NCI-H1436 (cell line): ENCODE measurements at regions not wholly inside any gene's neighbourhood (a gene's known extent, or its start where the extent isn't known, plus 50 kb on each side); places are given as distances from the start of the nearest gene placed in this dataset.
"Not testable (repeated sequence)": the region's sequence is repeated elsewhere in the genome, so short reads cannot be mapped to it uniquely, and the experiment has no call there.

Experiments
- DNase-seq: peaks from one replicate; lab custom pipeline; 2025; lab: John Stamatoyannopoulos, UW

DNA sequence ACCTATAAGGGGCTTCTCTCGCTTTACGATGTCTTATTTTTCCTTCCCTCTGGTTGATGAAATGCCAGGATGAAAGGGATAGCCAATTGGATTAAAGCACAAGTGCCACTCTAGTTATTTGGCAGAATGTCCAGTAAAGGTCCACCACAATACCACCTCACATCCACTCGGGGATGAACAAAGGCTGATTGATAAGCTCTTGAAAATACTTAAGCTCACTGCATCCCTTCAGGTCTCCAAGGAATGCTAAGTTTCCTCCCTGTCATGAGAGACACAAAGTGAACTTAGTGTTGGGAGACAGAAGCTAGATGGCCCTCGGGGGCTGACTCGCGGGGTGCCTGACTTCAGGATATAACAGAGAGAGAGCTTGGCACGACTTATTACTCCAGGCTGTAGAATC is 185.9 kb upstream of the ZNF644 start:
- DNase-seq, result not testable (repeated sequence)

DNA sequence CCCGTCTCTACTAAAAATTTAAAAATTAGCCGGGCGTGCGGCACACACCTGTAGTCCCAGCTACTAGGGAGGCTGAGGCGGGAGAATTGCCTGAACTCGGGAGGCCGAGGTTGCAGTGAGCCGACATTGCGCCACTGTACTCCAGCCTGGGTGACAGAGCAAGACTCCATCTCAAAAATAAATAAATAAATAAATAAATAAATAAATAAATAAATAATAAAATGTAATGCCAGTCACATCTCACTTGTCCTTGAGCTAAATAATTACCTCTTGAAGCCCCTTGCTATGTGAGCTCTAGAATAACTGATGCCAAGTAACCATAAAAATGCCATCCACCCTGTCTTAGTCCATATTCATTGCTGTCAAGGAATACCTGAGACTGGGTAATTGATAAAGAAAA is 182.3 kb upstream of the ZNF644 start:
- not testable (repeated sequence) for DNase-seq

DNA sequence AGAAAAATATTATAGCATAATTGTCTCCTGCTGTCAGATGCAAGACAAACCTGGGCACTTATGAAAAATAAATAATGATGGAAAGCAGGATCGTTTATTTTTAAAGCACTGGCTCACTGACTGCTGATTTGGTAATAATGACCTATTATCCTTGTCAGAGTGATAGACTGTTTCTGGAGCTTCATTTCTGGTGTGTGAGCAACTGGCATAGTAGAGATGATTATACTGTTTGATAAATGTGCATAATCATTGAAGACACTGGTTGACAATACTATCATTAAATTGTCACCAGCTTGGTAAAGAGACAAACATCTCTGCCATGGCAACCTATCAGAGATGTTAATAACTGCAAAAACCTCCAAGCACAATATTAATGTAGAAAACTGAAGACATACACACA is 179.9 kb upstream of the ZNF644 start:
- DNase-seq, result no peak

DNA sequence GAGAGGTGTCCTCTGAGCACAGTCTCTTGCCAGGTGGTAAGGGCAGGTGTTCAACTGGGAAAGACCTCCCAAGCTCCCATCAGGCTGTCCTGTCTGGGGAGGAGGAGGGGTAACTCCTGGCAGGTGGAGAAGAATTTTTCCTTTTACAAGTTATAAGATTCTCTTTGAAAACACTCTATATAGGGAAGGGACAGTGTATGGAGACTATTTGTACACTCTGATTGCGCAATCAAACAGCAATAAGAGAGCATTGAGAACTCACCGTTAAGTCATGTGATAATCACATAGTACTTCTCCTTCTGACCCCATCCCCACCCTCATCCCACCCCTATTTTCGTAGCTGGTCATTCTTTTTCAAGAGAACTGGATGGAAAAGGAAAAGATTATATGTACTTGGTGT is 179.3 kb upstream of the ZNF644 start:
- no peak for DNase-seq

DNA sequence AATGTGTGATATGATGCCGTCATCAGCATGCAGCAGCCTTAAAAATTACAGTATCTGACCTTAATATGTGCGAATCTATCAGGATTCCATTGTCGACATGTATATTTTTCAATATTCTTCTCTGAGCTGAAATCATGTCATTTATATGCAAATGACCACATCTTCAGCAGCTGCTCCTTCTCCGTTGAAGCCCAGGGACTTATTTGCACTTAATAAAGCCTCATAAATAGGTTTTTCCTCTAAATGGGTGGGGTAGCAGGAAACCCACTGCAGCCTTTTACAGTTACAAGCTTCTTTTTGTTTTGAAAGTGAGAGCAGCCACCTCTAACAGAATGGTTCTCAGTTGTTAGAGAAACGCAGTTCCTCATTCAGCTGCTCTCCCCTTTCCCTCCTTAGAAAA is 178.8 kb upstream of the ZNF644 start:
- no peak for DNase-seq

DNA sequence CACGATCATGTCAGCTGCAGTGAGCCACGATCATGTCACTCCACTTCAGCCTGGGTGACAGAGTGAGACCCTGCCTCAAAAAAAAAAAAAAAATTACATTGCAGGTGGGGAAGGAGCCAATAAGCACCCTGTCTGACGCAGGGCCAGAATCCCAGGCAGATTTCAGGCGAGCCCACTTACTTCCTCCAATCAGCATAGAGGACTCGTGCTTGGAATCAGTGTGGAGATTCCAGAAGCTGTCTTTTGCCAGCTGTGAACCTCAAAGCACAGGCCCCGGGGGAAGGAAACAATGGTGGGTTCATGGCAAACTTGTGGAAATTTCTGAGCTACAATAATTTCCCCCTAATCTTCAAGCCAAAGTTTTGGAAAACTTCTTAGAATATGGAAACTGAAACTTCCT is 178.2 kb upstream of the ZNF644 start:
- DNase-seq, result no peak

DNA sequence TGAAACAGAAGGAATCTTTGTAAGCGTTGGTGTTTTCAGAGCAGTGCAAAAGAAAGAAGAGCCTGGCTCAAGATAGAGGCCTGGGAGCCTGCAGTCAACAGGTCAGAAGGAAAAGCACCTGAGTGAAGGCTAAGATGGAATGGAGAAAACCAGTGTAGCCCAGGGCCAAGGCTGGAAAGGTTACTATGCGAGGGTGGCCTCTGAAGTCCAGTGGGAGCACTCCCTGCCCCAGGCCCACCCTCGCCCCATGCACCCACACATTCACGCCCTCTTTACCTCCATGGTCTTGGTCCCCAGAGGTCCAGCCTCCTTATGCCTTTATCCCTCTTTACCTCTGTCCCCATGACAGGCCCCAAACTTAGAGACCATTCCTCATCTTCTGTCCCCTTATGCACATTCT is 169.2 kb upstream of the ZNF644 start:
- DNase-seq, result no peak

DNA sequence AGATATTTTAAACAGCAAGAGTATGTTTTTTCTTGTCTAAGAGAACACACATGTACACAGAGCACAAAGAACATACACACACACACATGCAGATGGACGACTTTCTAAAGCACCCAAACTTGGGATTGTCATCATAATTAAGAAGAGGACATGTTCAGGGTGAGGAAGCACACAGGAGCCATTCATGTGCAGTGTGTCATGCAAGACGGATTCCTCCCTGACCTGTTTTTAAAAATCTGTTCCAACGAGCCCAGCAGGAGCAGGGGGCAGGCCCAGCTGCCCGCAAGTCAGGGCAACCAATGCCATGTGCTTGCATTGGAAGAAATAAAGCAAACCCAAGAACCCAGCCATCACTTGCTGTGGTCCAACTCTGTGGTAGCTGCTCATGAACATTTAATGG is 167.3 kb upstream of the ZNF644 start:
- no peak for DNase-seq

DNA sequence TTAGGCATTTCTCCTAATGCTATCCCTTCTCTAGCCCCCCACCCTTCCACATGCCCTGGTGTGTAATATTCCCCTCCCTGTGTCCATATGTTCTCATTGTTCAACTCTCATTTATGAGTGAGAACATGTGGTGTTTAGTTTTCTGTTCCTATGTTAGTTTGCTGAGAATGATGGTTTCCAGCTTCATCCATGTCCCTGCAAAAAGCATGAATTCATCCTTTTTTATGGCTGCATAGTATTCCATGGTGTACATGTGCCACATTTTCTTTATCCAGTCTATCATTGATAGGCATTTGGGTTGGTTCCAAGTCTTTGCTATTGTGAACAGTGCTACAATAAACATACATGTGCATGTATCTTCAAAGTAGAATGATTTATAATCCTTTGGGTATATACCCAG is 161.0 kb upstream of the ZNF644 start:
- DNase-seq, result not testable (repeated sequence)

DNA sequence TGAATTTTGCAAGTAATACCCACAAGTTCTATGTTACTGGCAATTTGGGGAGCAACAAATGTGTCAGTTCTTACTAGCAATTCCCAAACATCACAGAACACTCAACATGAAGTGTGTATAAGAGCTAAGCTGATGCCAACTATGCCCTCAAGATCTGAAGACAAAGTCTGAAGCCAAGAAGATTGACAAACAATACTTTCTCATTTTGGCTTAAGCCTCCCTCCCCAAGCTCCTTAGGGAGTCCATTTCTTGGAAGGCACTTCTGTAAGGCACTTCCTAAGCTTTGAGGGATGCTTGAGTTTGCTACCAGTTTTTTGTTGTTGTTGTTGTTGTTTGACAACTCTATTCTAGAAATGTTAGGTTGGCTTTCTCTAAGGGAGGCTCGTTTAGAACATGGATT is 154.4 kb upstream of the ZNF644 start:
- no peak for DNase-seq

DNA sequence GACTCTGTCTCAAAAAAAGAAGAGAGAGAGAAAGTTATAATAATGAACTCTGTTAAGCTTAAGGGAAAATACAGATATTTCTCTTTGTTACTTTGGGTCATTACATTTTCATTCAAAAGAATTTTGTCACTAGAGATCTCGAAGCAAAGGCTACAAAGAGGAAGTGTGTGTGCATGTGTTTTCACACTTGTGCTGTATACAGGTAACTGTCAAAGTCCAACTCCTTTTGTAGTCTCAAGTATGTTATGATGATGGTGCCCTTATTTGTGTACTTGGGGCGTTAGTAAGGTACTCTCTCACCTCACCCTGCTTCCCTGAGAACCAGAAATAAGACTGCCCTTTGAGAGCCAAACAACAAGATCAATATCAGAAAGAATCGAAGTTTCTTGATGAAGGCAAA is 152.9 kb upstream of the ZNF644 start:
- no peak for DNase-seq

DNA sequence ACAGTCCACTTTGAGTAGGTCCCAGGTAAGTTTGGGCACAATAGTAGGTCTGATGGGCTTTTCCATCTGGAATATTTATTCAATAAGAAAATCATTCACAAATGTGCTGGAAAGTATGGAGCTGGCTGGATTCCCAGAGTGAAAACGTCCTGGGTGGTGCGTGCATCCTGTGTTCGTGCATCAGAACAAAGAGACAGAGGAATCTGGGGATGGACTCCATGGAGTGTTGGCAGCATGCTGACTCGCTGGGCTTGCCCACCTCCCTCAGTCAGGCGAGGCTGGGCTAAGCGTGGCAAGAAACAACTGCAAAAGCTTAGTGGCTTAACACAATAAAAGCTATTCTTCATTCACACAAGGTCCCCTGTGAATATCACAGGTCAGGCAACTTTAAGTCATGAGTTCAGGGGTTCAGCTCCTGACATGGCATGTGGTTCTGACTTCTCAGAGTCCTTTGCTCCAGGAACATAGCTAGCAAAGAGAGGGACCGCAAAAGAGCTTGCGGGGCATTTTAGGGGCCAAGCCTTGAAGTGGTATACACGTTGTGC is 151.6 kb upstream of the ZNF644 start:
- DNase-seq, result no peak

DNA sequence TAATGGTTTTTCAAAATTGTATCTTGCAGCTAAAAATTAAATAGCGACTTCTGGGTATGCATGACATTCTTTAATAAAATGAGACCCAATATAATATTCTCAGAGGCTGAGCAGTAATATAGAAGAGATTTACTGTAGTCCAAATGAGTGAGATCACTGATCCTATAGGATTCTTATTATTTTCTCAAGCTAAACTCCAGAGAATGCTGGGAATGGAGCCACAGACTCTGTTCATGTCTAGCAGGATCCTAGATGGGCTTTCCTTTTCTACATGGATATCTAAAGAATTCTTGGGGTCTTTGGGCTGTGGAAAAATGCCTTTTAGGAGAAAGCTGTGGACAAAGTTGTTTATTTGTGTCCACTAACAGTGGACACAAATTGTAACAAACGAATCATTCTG is 150.7 kb upstream of the ZNF644 start:
- no peak for DNase-seq

DNA sequence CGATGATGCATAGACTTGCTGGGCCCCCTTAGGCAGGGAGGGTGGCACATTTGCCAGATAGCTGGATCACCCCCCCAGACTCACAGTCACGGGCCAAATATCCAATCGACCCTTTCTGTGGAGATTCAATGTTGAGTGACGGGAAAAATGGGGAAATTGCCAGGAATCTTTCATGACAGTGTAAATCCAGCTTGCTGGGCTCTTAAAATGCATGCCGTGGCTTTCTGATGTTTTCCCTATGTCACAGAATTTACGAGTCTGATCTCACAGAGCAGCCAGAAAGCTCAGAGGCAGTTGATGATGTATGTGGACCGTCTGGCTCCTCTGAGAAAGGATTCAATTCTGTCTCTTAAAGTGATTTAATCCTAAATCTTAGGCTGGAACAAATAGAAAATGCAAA is 150.1 kb upstream of the ZNF644 start:
- no peak for DNase-seq

DNA sequence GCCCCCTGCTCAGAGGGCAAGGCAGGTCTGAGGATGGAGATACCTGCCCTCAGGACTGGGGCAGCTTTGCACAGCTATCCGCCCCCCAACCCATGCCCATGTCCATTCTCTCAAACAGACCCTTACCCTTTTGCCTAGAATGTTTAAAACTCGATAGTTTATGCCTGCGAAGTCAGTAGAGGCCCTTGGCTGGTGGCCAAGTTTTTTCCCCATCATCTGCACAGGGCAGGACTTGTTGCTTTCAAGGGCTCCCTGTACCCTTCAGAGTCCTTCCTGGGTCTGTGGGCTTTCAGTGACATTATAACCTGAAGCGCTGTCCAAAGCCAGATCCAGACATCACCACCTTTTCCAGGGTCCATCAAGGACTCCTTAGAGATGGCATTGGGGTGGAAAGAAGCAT is 148.7 kb upstream of the ZNF644 start:
- no peak for DNase-seq

DNA sequence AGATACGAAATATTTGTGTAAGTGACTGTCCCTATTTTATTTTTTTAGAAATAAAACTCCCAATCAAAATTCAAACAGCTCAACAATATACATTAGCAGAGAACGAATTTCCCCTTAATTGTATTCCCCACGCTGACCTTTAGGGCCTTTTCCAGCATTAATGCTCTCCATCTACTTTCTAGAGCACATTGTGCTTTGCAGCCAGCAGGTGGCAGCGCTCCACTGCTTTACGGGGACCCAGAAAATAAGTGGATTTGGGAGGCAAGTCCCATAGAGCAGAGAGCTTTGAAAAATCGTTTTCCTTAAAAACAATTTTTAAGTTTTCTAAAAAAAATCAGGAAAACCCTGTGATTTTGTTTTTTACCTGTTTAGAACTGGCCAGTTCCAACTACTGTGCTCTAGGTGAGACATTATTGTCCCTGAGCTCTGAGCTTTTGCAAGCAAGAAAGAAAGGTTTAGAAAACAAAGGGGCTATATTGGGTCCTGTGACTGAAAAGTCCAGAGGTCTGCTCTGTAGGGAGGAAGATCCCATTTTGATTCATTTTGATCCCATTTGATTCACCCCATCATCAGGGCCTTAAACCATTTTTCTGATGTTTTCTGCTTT is 144.4 kb upstream of the ZNF644 start:
- peak; percentile 59 for DNase-seq

DNA sequence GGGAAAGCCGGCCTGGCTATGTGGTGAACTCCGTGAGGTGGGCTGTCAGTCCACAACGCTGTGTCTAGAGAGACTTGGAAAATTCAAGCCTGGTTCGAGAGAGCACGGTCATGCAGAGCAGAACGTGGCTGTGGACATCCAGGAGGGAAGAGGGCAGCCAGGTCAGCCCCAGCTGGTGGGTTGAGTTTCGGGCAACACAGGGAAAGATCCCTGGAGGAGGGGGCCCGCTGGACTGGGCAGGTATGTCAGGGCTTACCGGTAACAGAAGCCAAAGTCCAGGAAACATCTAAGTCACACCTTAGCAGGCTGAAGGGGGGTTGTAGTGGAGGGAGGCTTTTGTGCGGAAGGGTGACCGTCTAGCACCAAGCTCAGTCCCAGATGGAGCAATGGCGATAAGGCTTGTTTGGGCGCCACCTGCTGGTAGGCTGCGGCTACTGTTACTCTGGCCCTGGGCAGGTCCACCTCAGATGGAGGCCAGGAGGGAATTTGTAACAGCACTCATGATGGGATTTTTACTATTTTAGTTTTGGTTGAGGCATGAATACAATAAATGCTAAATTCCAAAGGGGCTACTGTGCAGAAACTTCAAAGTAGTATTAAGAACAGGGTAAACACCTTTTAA is 143.3 kb upstream of the ZNF644 start:
- DNase-seq, result peak; percentile 44

DNA sequence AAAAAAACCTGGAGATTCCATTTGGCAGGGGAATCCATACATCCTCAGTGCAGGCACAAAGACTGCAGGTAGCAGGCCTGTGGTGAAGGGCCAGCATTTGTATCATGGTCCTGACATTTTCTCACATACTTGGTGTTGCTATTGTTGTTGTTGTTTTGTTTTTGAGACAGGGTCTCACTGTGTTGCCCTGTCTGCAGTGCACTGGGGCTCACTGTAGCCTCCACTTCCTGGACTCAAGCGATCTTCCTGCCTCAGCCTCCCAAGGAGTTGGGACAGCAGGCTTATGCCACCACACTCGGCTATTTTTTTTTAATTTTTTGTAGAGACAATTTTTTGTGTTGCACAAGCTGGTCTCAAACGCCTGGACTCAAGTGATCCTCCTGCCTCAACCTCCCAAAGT is 140.8 kb upstream of the ZNF644 start:
- DNase-seq, result no peak

DNA sequence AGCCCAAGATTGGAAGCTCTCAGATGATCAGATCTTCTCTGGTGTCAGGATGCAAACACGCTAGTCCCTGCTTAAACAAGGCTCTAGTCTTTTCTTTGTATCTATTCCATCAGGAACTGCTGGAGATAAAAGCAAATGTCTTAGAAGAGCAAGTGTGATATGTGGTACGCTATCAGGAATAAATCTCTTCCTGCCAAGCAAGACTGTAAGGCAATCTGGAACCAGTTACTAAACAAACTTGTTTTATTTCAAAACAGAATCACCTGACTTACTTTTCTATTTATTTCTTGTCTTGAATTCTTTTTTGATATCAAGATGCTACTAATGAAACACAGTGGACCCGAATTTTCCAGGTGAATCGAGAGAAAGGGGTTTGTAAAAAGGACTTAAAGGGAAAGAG is 139.9 kb upstream of the ZNF644 start:
- no peak for DNase-seq

DNA sequence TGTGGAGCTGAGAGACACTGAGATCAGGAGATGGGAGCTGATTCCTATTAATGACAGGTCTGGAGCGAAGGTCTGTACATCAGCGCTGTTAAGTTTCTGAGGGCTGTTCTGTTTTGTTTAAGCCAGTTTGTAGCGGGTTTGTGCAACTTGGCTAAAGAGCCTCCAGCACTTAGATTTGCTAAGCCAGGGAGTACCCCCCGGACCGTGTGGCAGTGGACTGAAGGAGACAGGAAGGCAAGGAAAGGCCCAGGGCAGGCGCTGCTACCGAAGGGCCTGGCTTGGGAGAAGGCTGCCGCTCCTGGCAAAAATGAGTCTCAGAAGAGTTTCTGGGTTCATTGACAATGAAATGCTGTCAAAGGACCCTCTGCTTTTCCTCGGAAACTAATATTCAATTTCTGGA is 139.3 kb upstream of the ZNF644 start:
- no peak for DNase-seq

DNA sequence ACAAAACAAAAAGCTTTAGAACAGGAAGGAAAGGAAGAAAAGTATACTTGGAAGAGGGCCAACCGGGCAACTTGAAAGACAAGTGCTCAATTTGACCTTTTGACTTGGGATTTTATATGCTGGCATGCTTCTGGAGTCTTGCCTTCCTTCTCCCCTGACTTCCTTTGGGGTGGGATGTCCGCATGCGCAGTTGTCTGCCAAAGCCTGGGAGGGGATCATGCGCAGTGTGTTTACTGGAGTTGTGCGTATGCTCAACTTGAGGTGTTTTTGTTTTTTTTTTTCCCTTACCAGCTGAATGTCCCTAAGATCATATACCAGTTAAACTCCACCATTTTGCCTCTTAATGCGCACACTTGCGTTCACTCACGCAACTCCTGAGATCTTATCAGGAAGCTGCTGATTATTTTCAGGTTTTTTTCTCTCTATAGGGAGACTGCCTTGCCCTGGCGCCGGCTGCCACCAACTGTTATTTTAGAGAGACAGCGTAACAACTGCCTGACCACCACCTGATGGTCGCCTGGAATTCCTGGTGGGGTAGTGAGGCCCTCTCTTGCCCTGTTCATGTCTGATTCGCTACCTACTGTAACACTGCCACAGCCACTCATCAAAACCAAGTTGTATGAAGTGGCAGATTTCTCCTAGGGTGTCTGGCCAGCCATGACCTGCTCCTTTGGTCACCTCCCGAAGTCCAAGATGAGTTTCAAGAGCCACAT is 138.7 kb upstream of the ZNF644 start:
- no peak for DNase-seq

DNA sequence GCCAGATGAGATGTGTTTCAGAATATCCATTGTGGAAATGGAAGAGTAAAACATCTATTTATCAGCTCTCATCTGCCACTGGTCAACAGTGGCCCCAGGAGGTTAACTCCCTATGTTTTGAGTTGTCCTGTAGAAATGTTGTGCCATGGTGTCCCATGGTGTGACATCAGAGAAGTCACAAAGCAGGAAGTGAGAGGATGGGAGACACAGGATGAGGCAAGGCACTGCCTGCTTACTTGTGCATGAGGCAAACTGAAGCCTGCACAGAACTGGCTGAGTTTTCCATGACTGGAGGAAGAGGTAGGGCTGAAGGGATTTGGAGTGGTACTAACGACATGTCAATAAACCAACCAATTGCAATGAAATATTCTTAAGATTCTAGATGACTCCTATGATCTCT is 131.5 kb upstream of the ZNF644 start:
- no peak for DNase-seq

DNA sequence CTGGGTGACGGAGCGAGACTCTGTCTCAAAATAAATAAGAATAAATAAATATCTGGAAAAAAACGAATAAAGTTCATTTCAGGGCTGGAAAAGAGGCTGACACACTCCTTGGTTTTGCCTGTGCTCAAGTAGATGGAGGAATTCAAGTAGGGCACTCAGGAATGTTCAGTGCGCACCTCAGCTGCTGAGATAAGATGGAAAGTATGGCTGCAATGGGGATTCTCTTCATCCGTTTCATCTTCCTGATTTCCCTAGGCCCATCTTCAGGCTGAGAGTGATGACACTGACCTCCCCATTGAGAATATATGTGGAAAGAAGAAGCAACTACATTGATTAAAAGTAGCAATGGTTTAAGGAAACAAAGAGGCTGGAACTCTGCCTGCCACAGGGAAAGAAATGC is 130.5 kb upstream of the ZNF644 start:
- DNase-seq, result no peak

DNA sequence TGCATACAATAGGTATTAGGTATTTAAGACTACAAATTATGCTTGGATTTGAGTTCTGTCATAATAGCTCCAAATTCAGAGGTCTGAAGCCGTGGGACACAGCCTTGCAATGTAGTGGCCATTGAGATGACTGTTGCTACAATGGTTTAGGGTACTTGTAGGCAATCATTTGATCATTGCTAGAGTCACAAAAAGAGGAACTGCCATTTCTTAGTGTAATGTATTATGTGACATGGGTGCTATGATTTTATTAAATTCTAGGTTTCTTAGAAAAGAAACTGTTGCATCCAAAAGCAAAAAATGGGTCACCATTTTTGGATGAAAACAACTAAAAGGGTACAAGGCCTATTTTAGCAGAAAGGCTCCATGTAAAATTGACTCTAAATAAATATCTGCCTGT is 129.9 kb upstream of the ZNF644 start:
- no peak for DNase-seq
